Mesenteric fat pad (tissue), 1 donor: ENCODE measurements at regions not wholly inside any gene's neighbourhood (a gene's known extent, or its start where the extent isn't known, plus 50 kb on each side); places are given as distances from the start of the nearest gene placed in this dataset.
"Not testable (repeated sequence)": the region's sequence is repeated elsewhere in the genome, so short reads cannot be mapped to it uniquely, and the experiment has no call there.

Source experiments
- DNase-seq: peaks from one replicate; pipeline ENCODE4 v3.0.0-alpha.2; 2020; ENCODE audit warnings: low spot score
- donor health status: DM: yes; HTN: yes; CAD: no.

GRCh38 chr12:58068706-58069105 lies 127.3 kb downstream of the ATP23 start:
- no peak for DNase-seq

GRCh38 chr12:58069268-58069963 lies 128.0 kb downstream of the ATP23 start:
- no peak for DNase-seq

GRCh38 chr12:58071994-58072393 lies 130.6 kb downstream of the ATP23 start:
- no peak for DNase-seq

GRCh38 chr12:58074259-58074658 lies 132.9 kb downstream of the ATP23 start:
- DNase-seq = no peak

- no peak for DNase-seq
Observed at GRCh38 chr12:58079806-58080205, 138.4 kb downstream of the ATP23 start.

GRCh38 chr12:58081488-58081887 lies 140.1 kb downstream of the ATP23 start:
- no peak for DNase-seq

GRCh38 chr12:58082996-58083395 lies 141.6 kb downstream of the ATP23 start:
- DNase-seq = no peak

- DNase-seq = no peak
Observed at GRCh38 chr12:58086006-58086405, 144.6 kb downstream of the ATP23 start.

GRCh38 chr12:58086930-58087329 lies 145.6 kb downstream of the ATP23 start:
- no peak for DNase-seq

GRCh38 chr12:58087423-58088127 lies 146.2 kb downstream of the ATP23 start:
- DNase-seq = no peak

- no peak for DNase-seq
Observed at GRCh38 chr12:58089588-58089987, 148.2 kb downstream of the ATP23 start.

- no peak for DNase-seq
Observed at GRCh38 chr12:58090685-58091084, 149.3 kb downstream of the ATP23 start.

GRCh38 chr12:58095002-58095401 lies 153.6 kb downstream of the ATP23 start:
- no peak for DNase-seq

GRCh38 chr12:58097741-58098140 lies 156.4 kb downstream of the ATP23 start:
- no peak for DNase-seq

- DNase-seq = no peak
Observed at GRCh38 chr12:58099476-58099875, 158.1 kb downstream of the ATP23 start.

GRCh38 chr12:58104351-58104755 lies 163.0 kb downstream of the ATP23 start:
- no peak for DNase-seq

GRCh38 chr12:58105225-58106119 lies 164.1 kb downstream of the ATP23 start:
- no peak for DNase-seq

- DNase-seq = no peak
Observed at GRCh38 chr12:58106195-58106594, 164.8 kb downstream of the ATP23 start.

GRCh38 chr12:58117201-58117600 lies 175.8 kb downstream of the ATP23 start:
- DNase-seq = no peak

GRCh38 chr12:58117667-58118066 lies 176.3 kb downstream of the ATP23 start:
- no peak for DNase-seq

GRCh38 chr12:58125761-58126160 lies 184.4 kb downstream of the ATP23 start:
- DNase-seq = not testable (repeated sequence)
